ENCODE measurements at regions not wholly inside any gene's neighbourhood (a gene's known extent, or its start where the extent isn't known, plus 50 kb on each side); places are given as distances from the start of the nearest gene placed in this dataset.

DNA sequence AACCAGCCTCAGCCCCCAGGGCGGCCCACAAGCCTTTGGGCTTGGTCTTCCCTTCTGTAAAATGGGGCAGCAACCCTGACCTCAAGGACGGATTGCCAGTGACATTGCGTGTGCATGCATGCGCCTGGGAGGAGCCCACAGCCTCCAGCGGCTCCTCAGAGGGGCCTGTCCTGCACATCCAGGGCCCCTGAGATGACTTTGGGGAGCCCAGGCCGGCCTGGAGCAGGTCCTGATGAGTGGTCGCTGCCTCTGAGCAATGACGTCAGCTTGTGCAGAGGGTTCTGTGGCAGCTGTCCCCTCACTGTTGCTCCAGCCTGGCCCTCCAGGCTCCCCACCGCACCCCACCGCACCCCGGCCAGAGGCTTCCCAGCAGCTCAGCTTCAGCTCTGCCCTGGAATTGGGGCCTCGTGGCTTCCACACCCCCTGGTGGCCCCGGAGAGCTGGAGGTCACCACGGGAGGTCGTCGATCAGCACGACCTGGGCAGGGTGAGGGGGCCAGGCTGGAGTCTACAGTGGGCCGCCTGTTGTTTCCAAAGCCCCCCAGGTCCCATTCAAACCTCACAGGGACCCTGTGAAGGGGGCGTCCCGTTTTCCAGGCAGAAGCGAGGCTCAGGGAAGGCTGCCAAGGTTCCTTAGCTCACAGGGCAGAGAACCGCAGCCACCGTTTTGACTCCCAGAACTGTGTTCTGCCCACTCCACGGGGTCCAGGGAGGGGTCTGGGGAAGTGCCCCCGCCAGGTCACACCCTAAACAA is 341.8 kb downstream of the SEC14L1 start:
- H3K27me3 Mint-ChIP-seq (ENCODE audit: low read depth) = peaks cover 2% of the 10 kb centered on the region
- H3K4me1 Mint-ChIP-seq = peaks cover 30% of the 10 kb centered on the region
- no peak overlapping the region for H3K4me3 Mint-ChIP-seq
- DNase-seq (ENCODE audit: low read depth, low spot score) = no peak
- H3K36me3 Mint-ChIP-seq (ENCODE audit: low read depth) = peaks cover 3% of the 10 kb centered on the region
- TF ChIP-seq, protein P1, sequence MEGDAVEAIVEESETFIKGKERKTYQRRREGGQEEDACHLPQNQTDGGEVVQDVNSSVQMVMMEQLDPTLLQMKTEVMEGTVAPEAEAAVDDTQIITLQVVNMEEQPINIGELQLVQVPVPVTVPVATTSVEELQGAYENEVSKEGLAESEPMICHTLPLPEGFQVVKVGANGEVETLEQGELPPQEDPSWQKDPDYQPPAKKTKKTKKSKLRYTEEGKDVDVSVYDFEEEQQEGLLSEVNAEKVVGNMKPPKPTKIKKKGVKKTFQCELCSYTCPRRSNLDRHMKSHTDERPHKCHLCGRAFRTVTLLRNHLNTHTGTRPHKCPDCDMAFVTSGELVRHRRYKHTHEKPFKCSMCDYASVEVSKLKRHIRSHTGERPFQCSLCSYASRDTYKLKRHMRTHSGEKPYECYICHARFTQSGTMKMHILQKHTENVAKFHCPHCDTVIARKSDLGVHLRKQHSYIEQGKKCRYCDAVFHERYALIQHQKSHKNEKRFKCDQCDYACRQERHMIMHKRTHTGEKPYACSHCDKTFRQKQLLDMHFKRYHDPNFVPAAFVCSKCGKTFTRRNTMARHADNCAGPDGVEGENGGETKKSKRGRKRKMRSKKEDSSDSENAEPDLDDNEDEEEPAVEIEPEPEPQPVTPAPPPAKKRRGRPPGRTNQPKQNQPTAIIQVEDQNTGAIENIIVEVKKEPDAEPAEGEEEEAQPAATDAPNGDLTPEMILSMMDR (conservative IDR thresholded peaks at IDR 0.05) = no peak
- no peak overlapping the region for H3K27ac Mint-ChIP-seq (ENCODE audit: unreplicated experiment)
- H3K9me3 Mint-ChIP-seq = no peaks in the 10 kb centered on the region

DNA sequence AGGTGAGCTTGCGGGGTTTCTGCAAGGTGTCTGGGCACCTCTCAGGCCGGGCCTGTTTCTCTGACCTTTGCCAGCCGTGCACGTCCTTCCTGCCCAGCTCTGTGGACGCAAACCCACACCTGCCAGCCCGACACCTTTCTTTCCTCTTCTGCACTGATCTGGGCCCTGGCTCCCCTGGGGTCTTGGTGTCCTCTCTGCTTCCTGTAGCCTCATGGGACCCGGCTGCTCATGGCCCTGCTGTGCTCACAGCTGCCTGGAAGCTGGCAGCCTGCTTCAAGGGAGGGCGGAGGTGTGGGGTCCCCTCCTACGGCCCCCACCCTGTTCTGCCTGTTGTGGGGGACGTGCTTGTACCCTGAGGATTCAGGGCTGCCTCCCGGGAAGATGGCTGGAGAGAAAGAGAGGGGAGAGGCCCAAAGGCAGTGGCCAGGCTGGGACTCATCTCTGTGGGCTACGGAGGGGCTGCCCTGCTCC is 342.4 kb downstream of the SEC14L1 start:
- Mint-ChIP-seq H3K36me3 (ENCODE audit: low read depth) (peaks cover 3% of the 10 kb centered on the region), H3K27ac (ENCODE audit: unreplicated experiment) (no peak overlapping the region), H3K4me1 (peaks cover 24% of the 10 kb centered on the region), H3K4me3 (no peak overlapping the region), H3K27me3 (ENCODE audit: low read depth) (peaks cover 2% of the 10 kb centered on the region), H3K9me3 (no peaks in the 10 kb centered on the region)
- TF ChIP-seq, protein P1 (conservative IDR thresholded peaks at IDR 0.05) = no peak
- DNase-seq (ENCODE audit: low read depth, low spot score) = no peak

DNA sequence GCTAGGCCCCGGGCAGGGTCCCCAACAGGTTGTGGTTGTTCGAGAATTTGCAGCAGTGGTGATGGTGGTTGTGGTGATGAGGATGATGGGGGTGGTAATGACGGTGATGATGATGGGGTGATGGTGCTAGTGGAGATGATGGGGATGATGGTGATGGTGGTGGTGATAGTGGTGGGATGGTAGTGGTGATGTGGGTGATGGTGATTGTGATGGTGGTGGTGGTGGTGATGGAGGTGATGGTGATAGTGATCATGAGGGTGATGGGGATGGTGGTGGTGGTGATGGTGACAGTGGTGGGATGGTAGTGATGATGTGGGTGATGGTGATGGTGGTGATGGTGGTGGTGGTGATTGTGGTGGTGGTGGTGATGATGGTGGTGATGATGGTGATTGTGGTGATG is 343.3 kb downstream of the SEC14L1 start:
- DNase-seq (ENCODE audit: low read depth, low spot score) = no peak
- H3K9me3 Mint-ChIP-seq = no peaks in the 10 kb centered on the region
- no peak overlapping the region for H3K27ac Mint-ChIP-seq (ENCODE audit: unreplicated experiment)
- peaks cover 3% of the 10 kb centered on the region for H3K36me3 Mint-ChIP-seq (ENCODE audit: low read depth)
- peaks cover 2% of the 10 kb centered on the region for H3K27me3 Mint-ChIP-seq (ENCODE audit: low read depth)
- no peak overlapping the region for H3K4me3 Mint-ChIP-seq
- peaks cover 16% of the 10 kb centered on the region for H3K4me1 Mint-ChIP-seq
- TF ChIP-seq, protein P1 (conservative IDR thresholded peaks at IDR 0.05) = no peak

DNA sequence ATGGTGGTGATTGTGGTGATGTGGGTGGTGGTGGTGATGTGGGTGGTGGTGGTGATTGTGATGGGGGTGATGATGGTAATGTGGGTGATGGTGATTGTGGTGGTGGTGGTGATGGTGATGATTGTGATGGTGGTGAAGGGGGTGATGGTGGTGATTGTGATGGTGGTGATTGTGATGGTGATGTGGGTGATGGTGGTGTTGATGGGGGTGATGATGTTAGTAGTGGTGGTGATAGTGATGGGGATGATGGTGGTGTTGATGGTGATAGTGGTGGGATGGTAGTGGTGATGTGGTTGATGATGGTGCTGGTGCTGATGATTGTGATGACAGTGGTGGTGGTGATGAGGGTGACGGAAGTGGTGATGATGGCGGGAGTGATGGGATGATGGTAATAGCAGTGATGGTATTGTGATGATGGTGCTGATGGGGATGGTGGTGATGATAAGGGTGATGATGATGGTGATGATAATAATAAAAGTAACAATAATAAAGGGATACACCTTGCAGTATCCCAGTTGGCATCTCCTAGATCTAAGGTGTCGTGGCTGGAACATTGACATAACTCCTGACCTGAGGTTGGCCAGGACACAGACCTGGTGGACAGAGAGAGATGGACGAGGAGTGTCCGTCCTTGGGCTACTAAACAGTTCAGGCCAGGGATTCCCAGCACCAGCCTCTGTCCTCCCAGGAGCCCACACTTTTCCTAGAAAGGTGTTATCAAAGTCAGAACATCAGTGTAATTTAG is 344.5 kb downstream of the SEC14L1 start:
- DNase-seq (ENCODE audit: low read depth, low spot score) = no peak
- H3K27me3 Mint-ChIP-seq (ENCODE audit: low read depth) = peaks cover 2% of the 10 kb centered on the region
- no peak overlapping the region for H3K4me3 Mint-ChIP-seq
- peaks cover 3% of the 10 kb centered on the region for H3K36me3 Mint-ChIP-seq (ENCODE audit: low read depth)
- TF ChIP-seq, protein P1 (conservative IDR thresholded peaks at IDR 0.05) = no peak
- H3K27ac Mint-ChIP-seq (ENCODE audit: unreplicated experiment) = no peak overlapping the region
- peaks cover 5% of the 10 kb centered on the region for H3K4me1 Mint-ChIP-seq
- no peaks in the 10 kb centered on the region for H3K9me3 Mint-ChIP-seq

DNA sequence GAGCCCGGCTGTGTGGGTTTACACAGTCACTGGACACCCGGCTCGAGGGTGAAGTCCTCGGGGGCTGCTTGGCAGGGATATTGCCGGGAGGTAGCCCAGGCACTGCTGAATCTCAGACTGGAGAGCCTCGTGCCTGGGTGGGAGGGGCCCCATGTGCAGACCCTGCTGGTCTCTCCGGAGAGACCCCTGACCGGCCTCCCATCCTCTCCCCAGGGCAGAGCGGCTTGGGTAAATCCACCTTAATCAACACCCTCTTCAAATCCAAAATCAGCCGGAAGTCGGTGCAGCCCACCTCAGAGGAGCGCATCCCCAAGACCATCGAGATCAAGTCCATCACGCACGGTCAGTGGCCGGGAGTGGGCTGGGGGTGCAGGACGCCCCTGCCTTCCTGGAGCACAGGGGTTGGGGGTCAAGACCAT is 346.5 kb downstream of the SEC14L1 start:
- no peaks in the 10 kb centered on the region for H3K9me3 Mint-ChIP-seq
- no peaks in the 10 kb centered on the region for H3K27me3 Mint-ChIP-seq (ENCODE audit: low read depth)
- H3K4me1 Mint-ChIP-seq = no peaks in the 10 kb centered on the region
- no peaks in the 10 kb centered on the region for H3K36me3 Mint-ChIP-seq (ENCODE audit: low read depth)
- H3K4me3 Mint-ChIP-seq = no peak overlapping the region
- peak overlapping the region; percentile 87 for H3K27ac Mint-ChIP-seq (ENCODE audit: unreplicated experiment)
- TF ChIP-seq, protein P1 (conservative IDR thresholded peaks at IDR 0.05) = no peak
- DNase-seq (ENCODE audit: low read depth, low spot score) = no peak

All from neural crest cell (in vitro differentiated cells).